NCI-H1930 (cell line): ENCODE measurements at regions not wholly inside any gene's neighbourhood (a gene's known extent, or its start where the extent isn't known, plus 50 kb on each side); places are given as distances from the start of the nearest gene placed in this dataset.

Experiments used
- DNase-seq, 2 experiments: peaks; one replicate each; lab custom pipeline; 2025; lab: John Stamatoyannopoulos, UW

DNA sequence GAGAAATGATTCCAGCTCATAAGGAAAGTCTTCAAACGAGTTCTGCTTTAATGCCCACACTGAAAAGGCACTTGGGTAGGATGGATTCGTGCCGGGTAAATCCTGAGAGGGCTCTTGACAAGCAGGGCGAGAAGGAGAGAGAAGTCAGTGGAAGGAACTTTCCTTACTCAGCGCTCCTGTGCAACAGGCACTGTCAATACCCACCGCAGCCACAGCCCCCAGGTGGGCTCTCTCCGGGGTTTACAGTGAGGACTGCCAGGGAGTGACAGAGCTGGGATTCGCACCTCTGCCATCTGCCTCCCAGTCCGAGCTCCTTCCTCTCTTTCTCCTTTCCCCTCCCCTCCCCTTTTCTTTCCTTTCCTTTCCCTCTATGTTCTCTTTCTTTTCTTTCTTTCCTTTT lies 118.7 kb downstream of the BEGAIN start:
- no peak for DNase-seq

DNA sequence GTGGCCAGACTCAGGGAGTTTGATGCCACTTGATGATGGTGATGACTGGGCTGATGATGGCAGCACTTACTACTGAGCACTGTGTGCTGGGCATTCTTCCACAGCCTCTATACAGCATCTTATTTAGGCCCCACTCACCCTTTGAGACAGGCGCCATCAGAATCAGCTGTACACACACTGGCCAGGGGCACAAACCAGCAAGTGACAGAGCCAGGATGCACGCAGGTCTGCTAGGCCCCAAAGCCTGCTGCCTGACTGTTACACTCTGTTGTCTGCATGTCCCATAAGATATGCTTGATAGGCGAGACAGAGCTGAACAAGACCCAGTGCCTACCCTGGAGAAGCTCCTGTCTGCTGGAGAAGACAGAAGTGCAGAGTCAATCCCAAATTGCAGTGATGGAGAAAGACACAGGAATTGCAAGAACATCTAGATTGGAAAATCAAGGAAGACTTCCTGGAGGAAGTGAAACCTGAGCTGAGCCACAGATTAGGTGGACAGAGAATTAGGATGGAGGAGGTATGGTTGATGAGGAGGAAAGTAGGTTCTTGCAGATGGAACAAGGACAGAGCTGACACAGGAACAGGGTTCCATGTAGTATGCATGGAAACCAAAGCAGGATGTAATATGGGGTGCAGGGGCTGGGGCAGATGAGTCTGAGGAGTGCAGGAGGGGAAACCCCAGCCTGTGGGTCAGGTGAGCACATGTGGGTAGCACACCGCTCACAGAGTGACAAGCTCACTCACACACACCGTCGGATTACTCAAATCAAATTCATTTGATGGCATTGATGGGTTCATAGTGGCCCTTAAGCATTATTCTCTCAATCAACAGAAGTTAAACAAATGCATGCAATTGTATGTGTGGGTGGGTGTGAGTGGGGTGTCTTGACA lies 117.3 kb downstream of the BEGAIN start:
- no peak for DNase-seq

DNA sequence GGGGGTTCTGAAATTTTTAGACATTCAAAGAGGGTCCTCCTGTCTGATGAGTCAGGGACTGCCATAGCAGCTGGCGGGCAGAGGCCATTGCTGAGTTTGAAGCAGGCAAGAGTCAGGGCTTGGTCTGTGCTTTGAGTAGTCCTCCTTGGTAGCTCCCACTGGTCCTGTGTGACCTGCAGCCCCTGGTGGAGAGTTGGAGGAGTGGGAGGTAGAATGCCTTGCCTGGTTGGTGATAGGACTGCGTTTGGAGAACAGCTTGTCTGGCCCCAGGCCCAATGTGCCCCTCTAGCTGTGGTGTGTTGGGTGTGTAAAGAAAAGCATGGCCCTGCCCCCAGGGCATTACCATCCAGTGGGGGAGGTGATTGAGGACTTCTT lies 116.7 kb downstream of the BEGAIN start:
- DNase-seq = no peak

DNA sequence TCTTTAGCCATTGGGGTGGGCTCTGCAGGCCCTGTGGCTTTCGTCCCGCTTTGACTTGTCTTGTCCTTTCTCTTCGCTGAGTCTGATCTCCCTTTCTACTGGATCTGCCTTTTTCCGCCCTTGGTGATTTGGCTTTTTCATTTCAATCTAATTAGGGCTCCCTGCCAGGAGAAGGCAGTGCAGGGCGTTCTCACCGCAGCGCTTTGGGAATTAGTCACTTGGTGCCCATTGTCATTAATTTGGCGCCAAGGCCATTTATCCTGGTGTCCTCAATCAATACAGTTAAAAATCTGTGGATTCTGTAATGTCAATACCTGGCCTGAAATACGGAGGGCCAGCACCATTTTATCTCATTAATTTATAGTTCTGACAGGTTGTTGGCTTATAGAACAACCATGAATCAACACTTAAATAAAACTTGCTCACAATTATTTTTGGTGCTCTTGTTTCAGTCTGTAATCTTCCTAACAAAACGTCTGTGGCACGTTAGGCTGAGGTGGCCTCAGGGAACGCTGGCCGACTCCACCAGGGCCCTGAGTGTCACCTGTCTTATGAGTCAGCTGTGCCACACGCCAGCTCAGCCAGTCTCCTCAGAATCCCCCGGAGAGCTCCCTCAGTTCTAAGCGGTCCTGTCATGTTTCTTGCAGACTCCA lies 115.7 kb downstream of the BEGAIN start:
- peak in 1 of 2 experiments; percentile 34 for DNase-seq

- no peak for DNase-seq
Observed at GRCh38 chr14:100472094-100472455, 115.1 kb downstream of the BEGAIN start.

GRCh38 chr14:100472491-100472890 lies 114.7 kb downstream of the BEGAIN start:
- no peak for DNase-seq

DNA sequence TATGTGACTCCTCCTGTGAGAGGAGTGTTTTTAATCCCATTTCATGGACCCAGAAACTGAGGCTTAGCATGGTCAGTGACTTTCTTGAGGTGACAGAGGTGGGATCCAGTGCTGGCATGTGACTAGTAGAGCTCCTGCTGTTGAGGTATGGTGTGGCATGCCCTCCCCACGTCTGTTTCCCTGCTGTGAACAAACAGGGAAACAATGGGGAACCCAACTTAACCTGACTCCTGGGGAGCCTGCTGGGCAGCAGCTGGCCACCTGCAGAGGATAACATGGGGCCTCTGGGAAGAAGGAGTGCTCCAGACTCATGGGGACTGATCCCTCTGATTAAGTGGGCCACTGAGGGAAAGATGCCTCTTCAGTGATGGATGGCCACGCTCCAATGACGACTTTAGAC lies 114.0 kb downstream of the BEGAIN start:
- no peak for DNase-seq

- no peak for DNase-seq
Observed at GRCh38 chr14:100474196-100474595, 113.0 kb downstream of the BEGAIN start.

GRCh38 chr14:100475268-100475667 lies 111.9 kb downstream of the BEGAIN start:
- DNase-seq = no peak

DNA sequence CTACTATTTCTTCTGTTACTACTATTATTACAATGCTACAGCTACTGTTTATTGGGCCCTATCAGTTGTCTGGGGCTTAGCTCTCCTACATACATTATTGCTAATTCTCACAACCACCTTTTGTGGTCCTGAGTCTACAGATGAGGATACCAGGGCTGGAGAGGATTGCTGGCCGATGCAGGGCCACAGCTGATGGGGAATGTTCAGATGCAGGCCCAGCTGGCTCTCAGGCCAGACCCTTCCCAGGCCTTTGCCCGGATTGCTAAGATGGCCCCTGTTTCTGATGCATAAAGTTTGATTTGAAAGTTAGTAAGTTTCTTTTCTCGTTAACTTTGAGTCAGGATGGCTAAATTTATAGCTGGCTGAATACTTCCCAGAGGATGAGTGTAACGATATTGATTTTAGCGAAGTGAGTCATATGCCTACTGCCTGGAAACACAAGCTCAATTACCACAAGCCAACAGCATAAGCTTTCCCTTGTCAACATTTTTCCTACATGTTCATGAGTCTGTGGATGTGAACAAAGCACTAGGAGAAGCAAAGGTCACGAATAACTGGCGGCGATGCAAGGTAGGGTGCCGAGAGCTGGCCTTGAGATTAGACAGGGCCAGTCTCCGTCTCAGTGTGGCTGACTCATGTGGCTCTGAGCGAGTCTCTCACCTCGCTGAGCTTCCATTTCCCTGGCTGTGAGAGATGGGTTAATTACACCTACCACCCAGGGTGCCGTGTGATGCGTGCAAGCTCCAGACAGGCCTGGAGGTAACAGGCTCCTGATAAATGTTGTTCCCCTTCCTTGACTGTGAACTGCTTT lies 111.0 kb downstream of the BEGAIN start:
- DNase-seq = no peak

GRCh38 chr14:100484531-100485267 lies 102.5 kb downstream of the BEGAIN start:
- DNase-seq = no peak

GRCh38 chr14:100486025-100486828 lies 101.0 kb downstream of the BEGAIN start:
- DNase-seq = no peak
